ENCODE measurements at regions not wholly inside any gene's neighbourhood (a gene's known extent, or its start where the extent isn't known, plus 50 kb on each side); places are given as distances from the start of the nearest gene placed in this dataset.
A peak's percentile ranks its signal among the peaks of the same experiment; 100 is the strongest.

- H3K27me3 ChIP-seq = no peaks in the 10 kb centered on the region
- peak overlapping the region; percentile 5 to 46 (median 33) for H3K4me3 ChIP-seq
- H3K27ac ChIP-seq (replicated peaks in 1 of 4) = peak overlapping the region in 2 of 4 donors; percentile 3 to 10
- intact Hi-C loops (cut with DNase I) = no loop called here
- no peak for DNase-seq (ENCODE audit: extremely low spot score)
- peaks cover 0 to 4% (median 0%) of the 10 kb centered on the region in 4 donors for H3K9me3 ChIP-seq
- H3K36me3 ChIP-seq = no peaks in the 10 kb centered on the region
- 44% methylated on average over 12 of the region's 12 CpGs for WGBS
- TF ChIP-seq POLR2AphosphoS5 (IDR thresholded peaks at IDR 0.05) (no peak), EP300 (IDR thresholded peaks at IDR 0.05) (no peak), POLR2A (IDR thresholded peaks at IDR 0.05; ENCODE audit: low read depth) (no peak), CTCF (IDR thresholded peaks at IDR 0.05) (no peak)
- H3K4me1 ChIP-seq = peaks cover 0 to 7% (median 4%) of the 10 kb centered on the region in 4 donors
Measured at GRCh38 chr1:83693427-83694126, 305.4 kb downstream of the TTLL7 start.

GRCh38 chr1:83692524-83693381, 306.2 kb downstream of the TTLL7 start:
- Histone ChIP-seq H3K4me1 (peaks cover 0 to 7% (median 4%) of the 10 kb centered on the region in 4 donors), H3K27ac (replicated peaks in 1 of 4) (peak overlapping the region in 2 of 4 donors; percentile 10 to 40), H3K36me3 (no peaks in the 10 kb centered on the region), H3K4me3 (peak overlapping the region; percentile 28 to 46 (median 33)), H3K9me3 (peaks cover 0 to 5% (median 0%) of the 10 kb centered on the region in 4 donors), H3K27me3 (no peaks in the 10 kb centered on the region)
- intact Hi-C loops (cut with DNase I) = no loop called here
- TF ChIP-seq POLR2AphosphoS5 (IDR thresholded peaks at IDR 0.05) (no peak), EP300 (IDR thresholded peaks at IDR 0.05) (no peak), POLR2A (IDR thresholded peaks at IDR 0.05; ENCODE audit: low read depth) (no peak), CTCF (IDR thresholded peaks at IDR 0.05) (no peak)
- 39% methylated on average over 13 of the region's 13 CpGs for WGBS
- DNase-seq (ENCODE audit: extremely low spot score) = no peak

GRCh38 chr1:83691953-83692500, 306.9 kb downstream of the TTLL7 start:
- H3K27ac ChIP-seq (replicated peaks in 1 of 4) = no peak overlapping the region
- H3K27me3 ChIP-seq = no peaks in the 10 kb centered on the region
- peaks cover 0 to 6% (median 0%) of the 10 kb centered on the region in 4 donors for H3K9me3 ChIP-seq
- intact Hi-C loops (cut with DNase I) = no loop called here
- TF ChIP-seq EP300 (IDR thresholded peaks at IDR 0.05) = no peak
- TF ChIP-seq CTCF (IDR thresholded peaks at IDR 0.05) = no peak
- no peak for TF ChIP-seq POLR2AphosphoS5 (IDR thresholded peaks at IDR 0.05)
- TF ChIP-seq POLR2A (IDR thresholded peaks at IDR 0.05; ENCODE audit: low read depth) = no peak
- DNase-seq (ENCODE audit: extremely low spot score) = no peak
- no peaks in the 10 kb centered on the region for H3K36me3 ChIP-seq
- H3K4me3 ChIP-seq = no peak overlapping the region
- 81% methylated on average over 3 of the region's 8 CpGs for WGBS
- H3K4me1 ChIP-seq = peaks cover 0 to 7% (median 4%) of the 10 kb centered on the region in 4 donors

- WGBS = 87% methylated on average over 6 of the region's 6 CpGs
- DNase-seq (ENCODE audit: extremely low spot score) = no peak
Measured at GRCh38 chr1:83689921-83690868, 308.7 kb downstream of the TTLL7 start.

More at GRCh38 chr1:83689921-83690868, 308.7 kb downstream of the TTLL7 start:
- Histone ChIP-seq H3K27me3 (no peaks in the 10 kb centered on the region), H3K36me3 (no peaks in the 10 kb centered on the region), H3K27ac (replicated peaks in 1 of 4) (no peak overlapping the region), H3K4me1 (peaks cover 0 to 7% (median 4%) of the 10 kb centered on the region in 4 donors), H3K9me3 (peaks cover 0 to 6% (median 0%) of the 10 kb centered on the region in 4 donors), H3K4me3 (no peak overlapping the region)
- no peak for TF ChIP-seq EP300 (IDR thresholded peaks at IDR 0.05)
- no peak for TF ChIP-seq POLR2A (IDR thresholded peaks at IDR 0.05; ENCODE audit: low read depth)
- intact Hi-C loops (cut with DNase I) = no loop called here
